ENCODE measurements at regions not wholly inside any gene's neighbourhood (a gene's known extent, or its start where the extent isn't known, plus 50 kb on each side); places are given as distances from the start of the nearest gene placed in this dataset.

GRCh38 chr4:138448169-138448568 lies 206.0 kb upstream of the SLC7A11 start:
- H3K79me2 ChIP-seq (ENCODE audit: control insufficient read depth, low read length) = no peaks in the 10 kb centered on the region
- H3K4me3 ChIP-seq (ENCODE audit: low read length) = no peak overlapping the region
- H3K4me2 ChIP-seq (ENCODE audit: low read length) = no peak overlapping the region
- no peaks in the 10 kb centered on the region for H3K9me3 ChIP-seq (ENCODE audit: control insufficient read depth, insufficient read depth, low read length)
- H3K27me3 ChIP-seq (ENCODE audit: control insufficient read depth, low read length) = no peaks in the 10 kb centered on the region
- H3K27ac ChIP-seq (ENCODE audit: low read depth, low read length) = no peak overlapping the region
- H3F3A ChIP-seq (ENCODE audit: control insufficient read depth, insufficient read depth) = no peaks in the 10 kb centered on the region
- H4K20me1 ChIP-seq (ENCODE audit: control insufficient read depth, insufficient read depth, low read depth, low read length) = no peaks in the 10 kb centered on the region
- H3K36me3 ChIP-seq (ENCODE audit: control insufficient read depth, low read length) = no peaks in the 10 kb centered on the region
- TF ChIP-seq CTCF (IDR thresholded peaks at IDR 0.05; ENCODE audit: low read depth, low read length, poor library complexity, severe bottlenecking) (no peak), EZH2phosphoT487 (IDR thresholded peaks at IDR 0.05; ENCODE audit: borderline replicate concordance, low read length) (no peak)
- H3K9me2 ChIP-seq (replicated peaks; ENCODE audit: control insufficient read depth, low read length) = no peaks in the 10 kb centered on the region
- no peaks in the 10 kb centered on the region for H3K4me1 ChIP-seq (ENCODE audit: control insufficient read depth, low read length)

- no peaks in the 10 kb centered on the region for H3F3A ChIP-seq (ENCODE audit: control insufficient read depth, insufficient read depth)
- H3K36me3 ChIP-seq (ENCODE audit: control insufficient read depth, low read length) = no peaks in the 10 kb centered on the region
- no peaks in the 10 kb centered on the region for H3K27me3 ChIP-seq (ENCODE audit: control insufficient read depth, low read length)
- no peak for TF ChIP-seq CTCF (IDR thresholded peaks at IDR 0.05; ENCODE audit: low read depth, low read length, poor library complexity, severe bottlenecking)
- TF ChIP-seq EZH2phosphoT487 (IDR thresholded peaks at IDR 0.05; ENCODE audit: borderline replicate concordance, low read length) = no peak
- H3K9me3 ChIP-seq (ENCODE audit: control insufficient read depth, insufficient read depth, low read length) = no peaks in the 10 kb centered on the region
- H3K27ac ChIP-seq (ENCODE audit: low read depth, low read length) = no peak overlapping the region
- no peaks in the 10 kb centered on the region for H3K9me2 ChIP-seq (replicated peaks; ENCODE audit: control insufficient read depth, low read length)
- no peak overlapping the region for H3K4me3 ChIP-seq (ENCODE audit: low read length)
- no peaks in the 10 kb centered on the region for H3K4me1 ChIP-seq (ENCODE audit: control insufficient read depth, low read length)
- H3K79me2 ChIP-seq (ENCODE audit: control insufficient read depth, low read length) = no peaks in the 10 kb centered on the region
- H4K20me1 ChIP-seq (ENCODE audit: control insufficient read depth, insufficient read depth, low read depth, low read length) = no peaks in the 10 kb centered on the region
- no peak overlapping the region for H3K4me2 ChIP-seq (ENCODE audit: low read length)
Observed at GRCh38 chr4:138446456-138446855, 204.3 kb upstream of the SLC7A11 start.

GRCh38 chr4:138445098-138445497 lies 202.9 kb upstream of the SLC7A11 start:
- Histone ChIP-seq H3K27me3 (ENCODE audit: control insufficient read depth, low read length) (no peaks in the 10 kb centered on the region), H3K27ac (ENCODE audit: low read depth, low read length) (no peak overlapping the region), H3F3A (ENCODE audit: control insufficient read depth, insufficient read depth) (no peaks in the 10 kb centered on the region), H4K20me1 (ENCODE audit: control insufficient read depth, insufficient read depth, low read depth, low read length) (no peaks in the 10 kb centered on the region), H3K4me2 (ENCODE audit: low read length) (no peak overlapping the region), H3K4me1 (ENCODE audit: control insufficient read depth, low read length) (no peaks in the 10 kb centered on the region), H3K79me2 (ENCODE audit: control insufficient read depth, low read length) (no peaks in the 10 kb centered on the region), H3K4me3 (ENCODE audit: low read length) (no peak overlapping the region), H3K36me3 (ENCODE audit: control insufficient read depth, low read length) (no peaks in the 10 kb centered on the region), H3K9me2 (replicated peaks; ENCODE audit: control insufficient read depth, low read length) (no peaks in the 10 kb centered on the region), H3K9me3 (ENCODE audit: control insufficient read depth, insufficient read depth, low read length) (no peaks in the 10 kb centered on the region)
- TF ChIP-seq CTCF (IDR thresholded peaks at IDR 0.05; ENCODE audit: low read depth, low read length, poor library complexity, severe bottlenecking) = no peak
- TF ChIP-seq EZH2phosphoT487 (IDR thresholded peaks at IDR 0.05; ENCODE audit: borderline replicate concordance, low read length) = no peak

GRCh38 chr4:138444260-138444659 lies 202.1 kb upstream of the SLC7A11 start:
- Histone ChIP-seq H3K79me2 (ENCODE audit: control insufficient read depth, low read length) (no peaks in the 10 kb centered on the region), H3K27ac (ENCODE audit: low read depth, low read length) (no peak overlapping the region), H3K27me3 (ENCODE audit: control insufficient read depth, low read length) (no peaks in the 10 kb centered on the region), H3K4me1 (ENCODE audit: control insufficient read depth, low read length) (no peaks in the 10 kb centered on the region), H4K20me1 (ENCODE audit: control insufficient read depth, insufficient read depth, low read depth, low read length) (no peaks in the 10 kb centered on the region), H3K9me2 (replicated peaks; ENCODE audit: control insufficient read depth, low read length) (no peaks in the 10 kb centered on the region), H3K9me3 (ENCODE audit: control insufficient read depth, insufficient read depth, low read length) (no peaks in the 10 kb centered on the region), H3K4me3 (ENCODE audit: low read length) (no peak overlapping the region), H3K4me2 (ENCODE audit: low read length) (no peak overlapping the region), H3K36me3 (ENCODE audit: control insufficient read depth, low read length) (no peaks in the 10 kb centered on the region), H3F3A (ENCODE audit: control insufficient read depth, insufficient read depth) (no peaks in the 10 kb centered on the region)
- TF ChIP-seq EZH2phosphoT487 (IDR thresholded peaks at IDR 0.05; ENCODE audit: borderline replicate concordance, low read length) (no peak), CTCF (IDR thresholded peaks at IDR 0.05; ENCODE audit: low read depth, low read length, poor library complexity, severe bottlenecking) (no peak)

Data from DOHH2 (cell line).